ENCODE measurements at regions not wholly inside any gene's neighbourhood (a gene's known extent, or its start where the extent isn't known, plus 50 kb on each side); places are given as distances from the start of the nearest gene placed in this dataset.

DNA sequence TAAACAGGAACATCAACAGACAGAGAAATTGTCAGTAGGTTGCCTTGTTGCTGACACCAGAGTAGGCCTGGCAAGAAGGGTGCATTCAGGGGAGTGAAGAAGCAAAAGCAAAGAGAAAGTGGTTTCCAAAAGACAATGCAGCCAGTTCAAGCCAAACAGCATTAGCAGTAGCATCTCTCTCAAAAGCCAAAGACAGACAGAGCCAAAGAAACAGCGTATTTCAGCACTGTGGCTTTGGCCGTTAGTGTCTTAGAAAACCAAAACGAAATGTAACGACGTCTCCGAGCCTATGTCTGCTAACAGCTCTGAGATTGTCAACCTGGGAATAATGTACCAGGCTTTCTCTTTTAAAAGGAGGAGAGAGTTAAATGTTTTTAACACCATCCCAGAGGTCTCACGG, 178.6 kb downstream of the NRP2 start:
- no peak for DNase-seq

DNA sequence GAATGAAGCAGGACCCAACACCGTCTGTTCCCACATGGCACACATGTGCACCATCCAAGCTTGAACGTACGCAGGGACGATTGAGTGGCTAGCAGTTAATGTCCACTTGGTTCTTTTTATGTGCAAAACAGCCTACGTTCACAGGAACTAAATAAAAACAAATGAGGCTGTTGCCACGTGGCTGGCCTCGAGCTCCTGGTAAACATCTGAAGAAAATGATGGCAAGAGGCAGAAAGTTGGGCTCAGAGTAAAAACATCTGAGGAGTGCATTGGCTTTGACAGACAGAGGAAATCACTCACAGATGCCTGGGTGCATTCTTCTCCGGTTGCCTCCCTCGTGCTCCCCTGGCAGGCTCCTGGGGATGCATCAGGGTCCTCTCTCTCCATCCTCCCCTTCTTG, 177.9 kb downstream of the NRP2 start:
- DNase-seq: no peak

DNA sequence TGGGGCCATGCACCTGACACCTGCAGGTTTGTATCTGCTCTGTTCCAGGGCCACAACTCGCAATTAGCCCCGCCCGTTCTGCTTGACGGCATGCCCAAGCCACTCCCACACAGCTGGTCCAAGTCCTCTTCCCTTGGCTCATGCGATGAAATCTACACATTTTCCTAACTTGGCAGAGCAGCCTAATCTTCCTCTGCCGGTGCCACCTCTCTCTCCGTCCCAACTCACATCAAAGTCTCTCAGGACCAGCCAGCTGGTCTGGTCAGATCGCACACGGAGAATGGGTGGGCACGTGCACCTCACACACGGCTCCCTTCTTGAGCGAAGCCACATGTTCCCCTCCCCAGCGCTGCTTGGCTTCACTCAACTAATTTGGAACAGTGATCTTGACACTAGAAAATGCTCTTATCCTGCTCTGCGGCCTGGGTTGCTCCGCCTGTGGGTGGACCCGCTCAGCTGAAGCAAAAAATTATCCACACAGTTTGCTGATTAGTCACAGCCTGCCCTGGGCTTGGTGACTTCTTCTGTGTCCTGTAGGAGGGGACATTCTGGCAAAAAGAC, 176.7 kb downstream of the NRP2 start:
- no peak for DNase-seq

DNA sequence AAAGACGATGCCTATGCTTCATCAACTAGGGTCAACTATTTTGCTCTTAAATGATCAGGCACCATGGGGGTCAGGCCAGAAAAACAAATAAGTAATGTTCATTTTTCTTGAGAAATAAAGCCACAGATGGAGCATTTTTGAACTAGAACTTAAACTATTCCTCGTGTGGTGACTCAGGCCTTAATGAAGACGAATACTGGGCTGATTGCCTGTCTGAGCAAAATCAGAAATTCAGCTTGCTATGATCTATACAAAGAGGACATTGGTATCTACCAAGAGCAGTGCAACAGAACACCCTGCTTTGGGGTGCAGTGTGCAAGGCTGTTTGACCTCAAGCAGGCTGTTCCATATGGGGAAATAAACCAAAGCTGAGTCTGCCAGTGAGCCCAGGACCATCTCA, 176.0 kb downstream of the NRP2 start:
- no peak for DNase-seq

DNA sequence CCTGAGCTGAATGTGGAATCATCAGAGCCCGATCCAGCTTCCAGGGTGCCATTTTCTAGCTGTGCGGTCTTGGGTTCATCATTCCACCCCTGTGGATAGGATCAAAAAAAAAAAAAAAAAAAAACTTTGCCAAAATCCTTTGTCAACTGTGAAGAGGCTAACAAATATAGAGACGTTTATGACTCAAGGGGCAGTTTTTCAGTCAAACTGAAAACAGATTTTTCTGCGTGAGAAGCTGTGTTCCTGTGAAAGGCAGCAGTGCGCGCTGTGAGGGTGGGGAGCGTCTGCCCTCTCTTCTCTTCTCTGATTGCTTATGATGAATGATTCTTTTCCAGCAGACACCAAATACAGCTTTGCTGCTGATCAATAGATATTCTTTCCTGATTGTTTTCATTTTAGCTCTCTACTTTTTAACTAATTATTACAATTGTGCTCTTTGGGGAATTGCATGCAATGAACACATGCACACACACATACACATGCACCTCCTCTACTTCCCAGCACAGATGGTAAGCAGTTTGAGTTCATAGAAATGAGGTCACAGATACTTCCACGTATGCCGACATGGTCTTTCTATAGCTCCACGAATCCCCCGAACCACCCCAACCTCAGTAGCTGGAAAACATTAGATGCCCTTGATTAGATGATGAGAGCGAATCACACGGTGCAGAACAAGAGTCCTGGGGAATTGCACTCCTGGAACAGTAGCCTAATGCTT, 175.4 kb downstream of the NRP2 start:
- no peak for DNase-seq

DNA sequence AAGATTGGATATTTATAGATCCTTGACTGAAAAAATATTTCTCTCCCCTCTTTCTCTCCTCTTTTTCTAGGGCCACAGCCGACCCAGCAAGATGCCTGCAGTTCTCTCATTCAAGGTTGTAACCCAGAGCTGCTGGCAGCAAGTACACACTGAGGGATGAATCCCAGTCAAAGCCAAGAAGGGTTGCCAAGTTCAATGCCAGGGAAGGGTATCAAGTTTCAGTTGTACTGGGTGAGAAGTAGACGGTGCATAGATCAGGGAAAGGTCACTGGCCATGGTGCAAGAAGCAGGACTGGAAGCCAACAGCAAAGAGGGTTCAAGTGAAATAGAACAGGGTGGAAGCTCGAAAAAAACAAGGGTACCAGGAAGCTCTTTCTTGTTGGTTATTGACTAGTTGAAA, 170.2 kb downstream of the NRP2 start:
- DNase-seq: no peak

DNA sequence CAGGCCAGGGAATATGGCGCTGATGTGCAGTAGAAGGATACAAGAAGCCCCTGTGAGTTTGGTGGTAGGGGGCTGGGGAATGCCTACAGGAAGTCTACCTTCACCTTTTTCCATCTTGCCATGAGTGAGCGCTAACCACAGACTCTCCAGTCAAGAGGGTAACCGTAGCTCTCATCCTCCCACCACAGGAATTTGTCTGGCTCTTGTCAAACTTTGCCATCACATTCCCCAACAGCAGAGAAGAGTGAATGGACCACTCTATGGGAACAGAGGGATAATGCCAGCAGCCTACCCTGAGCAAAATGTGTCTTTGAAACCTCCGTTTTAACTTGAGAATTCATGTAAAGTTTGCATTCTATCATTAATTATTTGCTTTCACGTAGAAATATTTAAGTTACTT, 168.3 kb downstream of the NRP2 start:
- no peak for DNase-seq

DNA sequence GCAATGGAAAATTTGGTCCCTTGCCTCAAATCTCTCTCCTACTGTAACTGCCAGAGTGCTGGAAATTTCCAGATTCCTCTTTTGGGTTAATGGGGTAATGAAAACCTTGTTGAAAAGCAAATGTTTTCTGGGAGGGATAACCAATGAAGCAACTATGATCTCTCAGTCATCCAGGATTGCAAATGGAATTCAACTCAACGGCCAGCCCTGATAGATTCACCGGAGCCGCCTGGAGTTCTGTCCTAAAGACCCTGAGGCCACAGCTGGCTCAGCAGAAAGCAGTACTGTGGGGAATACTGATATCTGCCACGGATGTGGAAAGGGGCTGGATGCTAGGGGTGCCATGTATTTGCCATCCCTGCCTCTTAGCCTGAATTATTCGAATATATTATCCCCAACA, 167.8 kb downstream of the NRP2 start:
- no peak for DNase-seq

DNA sequence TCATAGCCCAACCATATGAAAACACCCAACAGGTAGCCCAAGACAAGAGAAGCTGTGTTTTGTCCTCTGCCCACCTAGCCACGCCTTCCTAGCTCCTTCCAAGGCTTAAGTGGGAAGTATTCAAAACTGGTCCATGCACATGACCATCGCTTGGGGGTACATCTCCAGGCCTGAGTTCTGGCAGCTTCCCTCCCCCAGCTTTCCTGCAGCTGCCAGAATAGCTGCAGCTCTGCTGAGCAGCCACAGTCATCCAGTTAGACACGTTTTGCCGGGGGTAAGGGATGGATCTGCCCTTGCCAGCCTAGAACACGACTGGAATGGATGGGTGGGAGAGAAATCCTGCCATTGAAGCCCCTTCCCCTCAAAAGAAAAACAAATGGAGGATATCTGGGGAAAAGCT, 166.8 kb downstream of the NRP2 start:
- DNase-seq: no peak

DNA sequence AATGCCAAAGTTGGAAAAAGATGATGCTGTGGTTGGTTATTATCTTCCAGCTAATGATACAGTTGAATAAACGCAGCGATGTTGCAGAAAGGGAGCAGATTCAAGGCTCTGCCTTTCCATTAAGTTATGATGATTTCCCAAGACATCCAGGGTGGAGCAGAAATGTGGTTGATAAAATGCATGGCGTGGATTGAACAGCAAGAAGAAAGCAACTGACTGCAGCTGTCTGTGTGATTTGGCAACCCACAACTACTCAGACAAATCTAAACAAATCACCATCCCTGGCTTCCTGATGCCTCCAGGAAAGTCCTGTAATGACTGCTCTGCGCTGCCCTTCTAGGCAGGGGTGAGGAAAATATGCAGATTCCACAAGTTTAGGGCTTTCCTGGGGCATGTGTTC, 166.3 kb downstream of the NRP2 start:
- no peak for DNase-seq

Measured in NCI-H510A (cell line).